ENCODE measurements at regions not wholly inside any gene's neighbourhood (a gene's known extent, or its start where the extent isn't known, plus 50 kb on each side); places are given as distances from the start of the nearest gene placed in this dataset.

- no peak for TF ChIP-seq CTCF (conservative IDR thresholded peaks at IDR 0.05)
- no peak for DNase-seq (ENCODE audit: extremely low spot score, unreplicated experiment)
- H3K27ac Mint-ChIP-seq = no peak overlapping the region
- H3K27me3 Mint-ChIP-seq = peaks cover 6% of the 10 kb centered on the region
- no peak overlapping the region for H3K4me3 Mint-ChIP-seq
- no peaks in the 10 kb centered on the region for H3K36me3 Mint-ChIP-seq
- no peaks in the 10 kb centered on the region for H3K4me1 Mint-ChIP-seq (ENCODE audit: unreplicated experiment)
- H3K9me3 Mint-ChIP-seq = no peaks in the 10 kb centered on the region
These were observed 76.5 kb downstream of the NRN1 start for GRCh38 chr6:5930143-5930770.

GRCh38 chr6:5923840-5924239 is 82.9 kb downstream of the NRN1 start:
- TF ChIP-seq CTCF (conservative IDR thresholded peaks at IDR 0.05) = no peak
- no peak overlapping the region for H3K4me3 Mint-ChIP-seq
- H3K27me3 Mint-ChIP-seq = no peaks in the 10 kb centered on the region
- no peaks in the 10 kb centered on the region for H3K36me3 Mint-ChIP-seq
- no peak overlapping the region for H3K27ac Mint-ChIP-seq
- H3K9me3 Mint-ChIP-seq = peaks cover 4% of the 10 kb centered on the region
- DNase-seq (ENCODE audit: extremely low spot score, unreplicated experiment) = no peak
- no peaks in the 10 kb centered on the region for H3K4me1 Mint-ChIP-seq (ENCODE audit: unreplicated experiment)

GRCh38 chr6:5922230-5922629 is 84.5 kb downstream of the NRN1 start:
- no peaks in the 10 kb centered on the region for H3K36me3 Mint-ChIP-seq
- H3K4me3 Mint-ChIP-seq = no peak overlapping the region
- TF ChIP-seq CTCF (conservative IDR thresholded peaks at IDR 0.05) = no peak
- H3K9me3 Mint-ChIP-seq = peaks cover 4% of the 10 kb centered on the region
- no peaks in the 10 kb centered on the region for H3K27me3 Mint-ChIP-seq
- H3K27ac Mint-ChIP-seq = no peak overlapping the region
- no peaks in the 10 kb centered on the region for H3K4me1 Mint-ChIP-seq (ENCODE audit: unreplicated experiment)
- no peak for DNase-seq (ENCODE audit: extremely low spot score, unreplicated experiment)

GRCh38 chr6:5909721-5910120 is 97.0 kb downstream of the NRN1 start:
- TF ChIP-seq CTCF (conservative IDR thresholded peaks at IDR 0.05) = no peak
- Mint-ChIP-seq H3K36me3 (no peaks in the 10 kb centered on the region), H3K4me1 (ENCODE audit: unreplicated experiment) (no peaks in the 10 kb centered on the region), H3K27me3 (peaks cover 6% of the 10 kb centered on the region), H3K4me3 (no peak overlapping the region), H3K27ac (no peak overlapping the region), H3K9me3 (peaks cover 5% of the 10 kb centered on the region)
- DNase-seq (ENCODE audit: extremely low spot score, unreplicated experiment) = no peak

GRCh38 chr6:5906842-5907241 is 99.9 kb downstream of the NRN1 start:
- Mint-ChIP-seq H3K4me1 (ENCODE audit: unreplicated experiment) (no peaks in the 10 kb centered on the region), H3K36me3 (no peaks in the 10 kb centered on the region), H3K9me3 (peaks cover 5% of the 10 kb centered on the region), H3K27ac (no peak overlapping the region), H3K27me3 (no peaks in the 10 kb centered on the region), H3K4me3 (no peak overlapping the region)
- no peak for TF ChIP-seq CTCF (conservative IDR thresholded peaks at IDR 0.05)
- DNase-seq (ENCODE audit: extremely low spot score, unreplicated experiment) = no peak

- Mint-ChIP-seq H3K36me3 (no peaks in the 10 kb centered on the region), H3K27ac (no peak overlapping the region), H3K4me3 (no peak overlapping the region), H3K27me3 (no peaks in the 10 kb centered on the region), H3K4me1 (ENCODE audit: unreplicated experiment) (no peaks in the 10 kb centered on the region), H3K9me3 (peaks cover 5% of the 10 kb centered on the region)
- DNase-seq (ENCODE audit: extremely low spot score, unreplicated experiment) = no peak
- no peak for TF ChIP-seq CTCF (conservative IDR thresholded peaks at IDR 0.05)
These were observed 100.4 kb downstream of the NRN1 start for GRCh38 chr6:5906340-5906670.

All from type B pancreatic cell (in vitro differentiated cells).